Activated CD8-positive, alpha-beta memory T cell treated with anti-CD3 and anti-CD28 coated beads for 48 hours (primary cell): ENCODE measurements at regions not wholly inside any gene's neighbourhood (a gene's known extent, or its start where the extent isn't known, plus 50 kb on each side); places are given as distances from the start of the nearest gene placed in this dataset.

Experiments used
- DNase-seq, 3 experiments: peaks; one replicate each; pipeline ENCODE4 v3.0.0-alpha.2; 2020; ENCODE audit warnings: low read depth in 2 of 3, low spot score in 2 of 3

GRCh38 chr21:15149600-15150224 lies 84.9 kb upstream of the NRIP1 start:
- DNase-seq = no peak

GRCh38 chr21:15151385-15152103 lies 86.7 kb upstream of the NRIP1 start:
- DNase-seq = no peak

GRCh38 chr21:15152591-15152990 lies 87.8 kb upstream of the NRIP1 start:
- no peak for DNase-seq

- no peak for DNase-seq
These were observed 94.7 kb upstream of the NRIP1 start for GRCh38 chr21:15159382-15160020.

- no peak for DNase-seq
These were observed 95.3 kb upstream of the NRIP1 start for GRCh38 chr21:15160136-15160535.

GRCh38 chr21:15162921-15163320 lies 98.1 kb upstream of the NRIP1 start:
- no peak for DNase-seq

GRCh38 chr21:15164273-15164672 lies 99.5 kb upstream of the NRIP1 start:
- no peak for DNase-seq

- no peak for DNase-seq
These were observed 100.0 kb upstream of the NRIP1 start for GRCh38 chr21:15164678-15165303.

GRCh38 chr21:15170614-15171013 lies 105.8 kb upstream of the NRIP1 start:
- no peak for DNase-seq

GRCh38 chr21:15171546-15171945 lies 106.7 kb upstream of the NRIP1 start:
- no peak for DNase-seq

GRCh38 chr21:15172963-15173362 lies 108.2 kb upstream of the NRIP1 start:
- no peak for DNase-seq

GRCh38 chr21:15174923-15175322 lies 110.1 kb upstream of the NRIP1 start:
- no peak for DNase-seq

- no peak for DNase-seq
These were observed 117.9 kb upstream of the NRIP1 start for GRCh38 chr21:15182731-15183130.

GRCh38 chr21:15183813-15184257 lies 119.0 kb upstream of the NRIP1 start:
- DNase-seq = no peak

GRCh38 chr21:15190412-15190811 lies 125.6 kb upstream of the NRIP1 start:
- DNase-seq = no peak

- no peak for DNase-seq
These were observed 126.0 kb upstream of the NRIP1 start for GRCh38 chr21:15190837-15191236.

- no peak for DNase-seq
These were observed 126.5 kb upstream of the NRIP1 start for GRCh38 chr21:15191342-15191741.

- DNase-seq = no peak
These were observed 127.4 kb upstream of the NRIP1 start for GRCh38 chr21:15192243-15192642.

GRCh38 chr21:15193937-15194336 lies 129.1 kb upstream of the NRIP1 start:
- DNase-seq = no peak

GRCh38 chr21:15195104-15195503 lies 130.3 kb upstream of the NRIP1 start:
- no peak for DNase-seq

GRCh38 chr21:15195768-15196167 lies 131.0 kb upstream of the NRIP1 start:
- DNase-seq = no peak

GRCh38 chr21:15197696-15198095 lies 132.9 kb upstream of the NRIP1 start:
- DNase-seq = no peak
